ENCODE measurements at regions not wholly inside any gene's neighbourhood (a gene's known extent, or its start where the extent isn't known, plus 50 kb on each side); places are given as distances from the start of the nearest gene placed in this dataset.

DNA sequence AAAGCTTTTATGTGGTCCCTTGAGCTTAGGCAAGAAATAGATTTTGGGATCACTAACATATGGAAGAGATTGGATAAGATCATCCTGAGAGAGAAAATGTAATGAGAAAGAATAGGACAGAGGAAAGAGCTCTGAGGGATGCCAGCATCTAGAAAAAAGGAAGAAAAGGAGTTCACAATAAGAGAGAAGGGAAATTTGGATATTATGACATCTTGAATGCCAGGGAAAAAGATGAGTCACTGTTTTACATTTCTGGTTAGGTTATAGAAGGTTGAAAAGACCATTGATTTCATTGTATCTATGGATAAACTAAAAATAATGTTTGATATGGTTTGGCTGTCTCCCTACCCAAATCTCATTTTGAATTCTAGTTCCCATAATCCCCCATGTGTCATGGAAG is 208.5 kb downstream of the MAD2L1 start:
- Histone ChIP-seq H3K4me3 (ENCODE audit: low read depth, low read length) (no peak overlapping the region), H3K36me3 (ENCODE audit: control insufficient read depth, insufficient read depth, low read length) (no peaks in the 10 kb centered on the region), H3K27me3 (ENCODE audit: control insufficient read depth, insufficient read depth, low read length) (no peaks in the 10 kb centered on the region)
- DNase-seq (ENCODE audit: low read depth) = no peak
- TF ChIP-seq CTCF (IDR thresholded peaks at IDR 0.05; ENCODE audit: insufficient read depth, low read length, poor library complexity, severe bottlenecking) = no peak

DNA sequence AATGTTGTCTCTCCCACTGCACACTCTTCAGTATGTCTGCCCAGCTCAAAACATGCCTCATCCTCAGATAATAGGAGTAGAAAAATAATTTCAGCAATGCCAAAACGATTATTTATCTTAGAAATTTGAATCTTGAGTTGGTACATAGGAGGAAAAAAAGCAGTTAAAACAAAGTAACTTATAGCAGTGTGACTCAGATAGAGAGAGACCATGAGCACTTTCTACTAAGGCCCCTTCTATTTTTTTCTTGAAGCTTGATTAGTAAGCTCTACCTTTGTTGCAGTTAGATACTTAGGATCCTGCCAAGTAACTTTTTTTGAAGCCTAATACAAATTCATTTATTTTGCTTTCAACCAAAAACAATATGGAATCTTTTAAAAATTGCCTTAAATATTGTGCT is 212.3 kb downstream of the MAD2L1 start:
- Histone ChIP-seq H3K27me3 (ENCODE audit: control insufficient read depth, insufficient read depth, low read length) (no peaks in the 10 kb centered on the region), H3K36me3 (ENCODE audit: control insufficient read depth, insufficient read depth, low read length) (no peaks in the 10 kb centered on the region), H3K4me3 (ENCODE audit: low read depth, low read length) (no peak overlapping the region)
- no peak for DNase-seq (ENCODE audit: low read depth)
- no peak for TF ChIP-seq CTCF (IDR thresholded peaks at IDR 0.05; ENCODE audit: insufficient read depth, low read length, poor library complexity, severe bottlenecking)

- Histone ChIP-seq H3K4me3 (ENCODE audit: low read depth, low read length) (no peak overlapping the region), H3K36me3 (ENCODE audit: control insufficient read depth, insufficient read depth, low read length) (no peaks in the 10 kb centered on the region), H3K27me3 (ENCODE audit: control insufficient read depth, insufficient read depth, low read length) (no peaks in the 10 kb centered on the region)
- no peak for TF ChIP-seq CTCF (IDR thresholded peaks at IDR 0.05; ENCODE audit: insufficient read depth, low read length, poor library complexity, severe bottlenecking)
- DNase-seq (ENCODE audit: low read depth) = no peak
Measured at GRCh38 chr4:119851649-119852048, 215.0 kb downstream of the MAD2L1 start.

GRCh38 chr4:119841361-119841760 is 212.8 kb upstream of the PDE5A start:
- H3K27me3 ChIP-seq (ENCODE audit: control insufficient read depth, insufficient read depth, low read length) = no peaks in the 10 kb centered on the region
- H3K4me3 ChIP-seq (ENCODE audit: low read depth, low read length) = no peak overlapping the region
- H3K36me3 ChIP-seq (ENCODE audit: control insufficient read depth, insufficient read depth, low read length) = no peaks in the 10 kb centered on the region
- TF ChIP-seq CTCF (IDR thresholded peaks at IDR 0.05; ENCODE audit: insufficient read depth, low read length, poor library complexity, severe bottlenecking) = no peak
- DNase-seq (ENCODE audit: low read depth) = no peak

DNA sequence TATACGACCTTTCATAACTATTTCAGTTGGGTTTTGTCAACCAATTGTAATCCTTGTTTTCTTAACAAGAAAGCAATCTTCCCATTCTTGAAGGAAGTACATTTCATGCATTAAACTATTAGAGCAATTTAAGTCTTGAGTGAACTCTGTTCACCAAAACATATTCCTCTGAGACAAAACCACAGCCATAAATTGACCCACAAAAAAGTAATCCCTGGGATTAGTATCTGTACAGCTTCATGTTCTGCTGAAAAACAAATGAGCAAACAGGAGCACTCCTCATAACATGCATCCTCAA is 207.0 kb upstream of the PDE5A start:
- Histone ChIP-seq H3K27me3 (ENCODE audit: control insufficient read depth, insufficient read depth, low read length) (no peaks in the 10 kb centered on the region), H3K4me3 (ENCODE audit: low read depth, low read length) (no peak overlapping the region), H3K36me3 (ENCODE audit: control insufficient read depth, insufficient read depth, low read length) (no peaks in the 10 kb centered on the region)
- DNase-seq (ENCODE audit: low read depth) = no peak
- no peak for TF ChIP-seq CTCF (IDR thresholded peaks at IDR 0.05; ENCODE audit: insufficient read depth, low read length, poor library complexity, severe bottlenecking)

DNA sequence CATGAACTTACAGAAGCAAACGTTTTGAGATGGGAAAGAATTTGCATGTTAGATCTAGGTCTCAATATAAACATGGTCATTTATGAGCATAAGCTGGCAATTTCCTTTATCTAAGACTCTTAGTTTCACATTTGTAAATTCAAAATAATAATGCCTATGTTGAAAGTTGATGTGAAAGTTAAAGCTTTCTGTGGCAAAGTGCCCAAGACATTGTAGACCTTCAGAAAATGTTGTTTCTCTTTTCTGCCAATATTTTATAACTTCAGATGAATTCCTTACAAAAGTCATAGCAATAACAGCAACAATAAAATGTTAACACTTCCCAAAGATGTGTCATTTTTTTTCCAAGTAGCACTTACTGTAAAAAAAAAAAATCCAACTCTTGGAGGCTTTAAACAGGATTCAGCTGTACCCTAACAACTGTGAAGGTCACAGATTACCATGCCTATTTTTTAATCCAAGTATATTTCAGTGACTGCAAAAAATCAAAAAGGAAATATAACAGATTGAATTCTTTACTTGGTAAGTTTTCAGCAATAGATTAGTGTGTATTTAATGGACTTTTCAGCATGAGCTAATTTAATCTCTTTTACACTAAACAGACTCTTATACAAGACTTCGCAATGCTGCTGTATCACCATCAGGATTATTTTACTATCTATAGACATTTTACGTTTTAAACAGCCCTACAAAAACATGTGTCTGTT is 206.5 kb upstream of the PDE5A start:
- no peak overlapping the region for H3K4me3 ChIP-seq (ENCODE audit: low read depth, low read length)
- TF ChIP-seq CTCF (IDR thresholded peaks at IDR 0.05; ENCODE audit: insufficient read depth, low read length, poor library complexity, severe bottlenecking) = no peak
- DNase-seq (ENCODE audit: low read depth) = no peak
- H3K27me3 ChIP-seq (ENCODE audit: control insufficient read depth, insufficient read depth, low read length) = no peaks in the 10 kb centered on the region
- H3K36me3 ChIP-seq (ENCODE audit: control insufficient read depth, insufficient read depth, low read length) = no peaks in the 10 kb centered on the region
